IMR-90 (cell line): ENCODE measurements at regions not wholly inside any gene's neighbourhood (a gene's known extent, or its start where the extent isn't known, plus 50 kb on each side); places are given as distances from the start of the nearest gene placed in this dataset.

Experiments used
- ATAC-seq: fragments of 200-7000 bp; cut with Tn5 transposase; 2 replicates; pipeline ENCODE4 v1.9.1; 2020; ENCODE audit warnings: low read depth, mild to moderate bottlenecking, moderate library complexity
- BruUV-seq: library from RNA; stranded (reverse); fragments of 400-500 nt; replicated peaks from 2 replicates; lab custom pipeline; 2021; lab: Mats Ljungman, UMichigan
- CTCF ChIA-PET: fragments of 300-600 bp; formaldehyde crosslinking; extraction: SDS; loops from one replicate; lab custom pipeline; 2021; ENCODE audit warnings: antibody characterized with exemption; lab: Yijun Ruan, JAX
- POLR2A ChIA-PET: fragments of 300-600 bp; sonication (Branson Sonifier 250); formaldehyde crosslinking; loops from one replicate; lab custom pipeline; 2022; ENCODE audit warnings: antibody characterized with exemption; ENCODE audit not compliant: unreplicated experiment; lab: Charles Lee
- DNase-seq: peaks from one replicate; pipeline ENCODE4 v3.0.0; 2013
- H2AFZ ChIP-seq: replicated peaks from 2 replicates; pipeline ENCODE3; 2013; ENCODE audit warnings: low read length, mild to moderate bottlenecking; ENCODE audit not compliant: poor library complexity
- H2AK5ac ChIP-seq: 2 replicates; pipeline ENCODE4 v1.6.1; 2013; ENCODE audit warnings: low read depth, low read length, inconsistent platforms
- H2AK9ac ChIP-seq: replicated peaks from 2 replicates; pipeline ENCODE3; 2013; ENCODE audit warnings: mild to moderate bottlenecking, low read depth, low read length, moderate library complexity; ENCODE audit not compliant: poor library complexity
- H2BK120ac ChIP-seq: 2 replicates; pipeline ENCODE4 v1.6.1; 2013; ENCODE audit warnings: low read depth, low read length, inconsistent platforms
- H2BK15ac ChIP-seq: 3 replicates; pipeline ENCODE4 v1.6.1; 2013; ENCODE audit warnings: low read depth, low read length, inconsistent platforms
- H2BK20ac ChIP-seq: 2 replicates; pipeline ENCODE4 v1.6.1; 2013; ENCODE audit warnings: low read depth, mild to moderate bottlenecking, inconsistent platforms, low read length, moderate library complexity
- H2BK5ac ChIP-seq: 2 replicates; pipeline ENCODE4 v1.6.1; 2013; ENCODE audit warnings: mild to moderate bottlenecking, low read depth, low read length, inconsistent platforms; ENCODE audit not compliant: poor library complexity, severe bottlenecking
- H3K14ac ChIP-seq: replicated peaks from 2 replicates; pipeline ENCODE4 v1.6.1; 2013; ENCODE audit warnings: low read depth, low read length, inconsistent platforms
- H3K18ac ChIP-seq: 2 replicates; pipeline ENCODE4 v1.6.1; 2013; ENCODE audit warnings: low read depth, low read length, control low read depth
- H3K23ac ChIP-seq: 2 replicates; pipeline ENCODE4 v1.6.1; 2013; ENCODE audit warnings: low read depth, low read length, inconsistent platforms
- H3K27ac ChIP-seq: 2 replicates; pipeline ENCODE4 v1.5.1; 2013; ENCODE audit warnings: mild to moderate bottlenecking, control low read depth, low read length; ENCODE audit not compliant: insufficient read depth
- H3K27me3 ChIP-seq: 2 replicates; pipeline ENCODE4 v1.6.1; 2013; ENCODE audit warnings: low read length; ENCODE audit not compliant: control insufficient read depth, insufficient read depth
- H3K36me3 ChIP-seq: 2 replicates; pipeline ENCODE4 v1.6.1; 2013; ENCODE audit warnings: low read length, mixed read lengths; ENCODE audit not compliant: control insufficient read depth, insufficient read depth
- H3K4ac ChIP-seq: 2 replicates; pipeline ENCODE4 v1.6.1; 2013; ENCODE audit warnings: low read depth, low read length, inconsistent platforms
- H3K4me1 ChIP-seq: 2 replicates; pipeline ENCODE4 v1.6.1; 2013; ENCODE audit warnings: low read length, mixed read lengths; ENCODE audit not compliant: control insufficient read depth, insufficient read depth
- H3K4me2 ChIP-seq: 2 replicates; pipeline ENCODE4 v1.6.1; 2013; ENCODE audit warnings: low read depth, mild to moderate bottlenecking, control low read depth, low read length, moderate library complexity
- H3K4me3 ChIP-seq: 2 replicates; pipeline ENCODE4 v1.5.1; 2013; ENCODE audit warnings: low read depth, mild to moderate bottlenecking, control low read depth, low read length, moderate library complexity; ENCODE audit not compliant: insufficient read depth
- H3K56ac ChIP-seq: 2 replicates; pipeline ENCODE4 v1.6.1; 2013; ENCODE audit warnings: low read length, inconsistent platforms; ENCODE audit not compliant: insufficient read depth; ENCODE audit errors: extremely low read depth
- H3K79me1 ChIP-seq, 2 experiments: 2 replicates each; pipeline ENCODE4 v1.6.1; 2013; ENCODE audit warnings: low read length in 2 of 2, inconsistent platforms in 1 of 2, low read depth in 1 of 2
- H3K9ac ChIP-seq: 2 replicates; pipeline ENCODE4 v1.6.1; 2013; ENCODE audit warnings: low read depth, low read length, control low read depth
- H3K9me1 ChIP-seq: 2 replicates; pipeline ENCODE4 v1.6.1; 2013; ENCODE audit warnings: low read length, inconsistent platforms; ENCODE audit not compliant: insufficient read depth
- H3K9me3 ChIP-seq: 2 replicates; pipeline ENCODE4 v1.6.1; 2013; ENCODE audit warnings: low read length; ENCODE audit not compliant: control insufficient read depth, insufficient read depth
- H4K20me1 ChIP-seq: 2 replicates; pipeline ENCODE4 v1.6.1; 2013; ENCODE audit warnings: low read length, inconsistent platforms; ENCODE audit not compliant: insufficient read depth
- H4K5ac ChIP-seq: 2 replicates; pipeline ENCODE4 v1.6.1; 2013; ENCODE audit warnings: mild to moderate bottlenecking, low read depth, low read length, control low read depth
- H4K8ac ChIP-seq, 2 experiments: 2 replicates each; pipeline ENCODE4 v1.6.1; 2013; ENCODE audit warnings: low read depth in 2 of 2, low read length in 2 of 2, control low read depth in 1 of 2, inconsistent platforms in 1 of 2
- H4K91ac ChIP-seq: 2 replicates; pipeline ENCODE4 v1.6.1; 2013; ENCODE audit warnings: low read depth, low read length, inconsistent platforms; ENCODE audit not compliant: insufficient read depth
- BHLHE40 ChIP-seq: fragments of 150-350 bp; IDR thresholded peaks from 2 replicates; pipeline ENCODE4 v1.6.1; 2016; ENCODE audit warnings: mild to moderate bottlenecking, low read depth, low read length
- CEBPB ChIP-seq: IDR thresholded peaks from 2 replicates; pipeline ENCODE4 v1.6.1; 2012; ENCODE audit warnings: low read depth, low read length, improper control_type of control experiment
- CHD1 ChIP-seq: IDR thresholded peaks from 2 replicates; pipeline ENCODE4 v1.6.1; 2012; ENCODE audit warnings: low read depth, low read length, improper control_type of control experiment
- CTCF ChIP-seq: conservative IDR thresholded peaks from 2 replicates; pipeline ENCODE4 v1.5.1; 2012; ENCODE audit warnings: mild to moderate bottlenecking, low read depth, low read length, improper control_type of control experiment
- ELK1 ChIP-seq: fragments of 150-350 bp; IDR thresholded peaks from 2 replicates; pipeline ENCODE4 v1.6.1; 2016; ENCODE audit warnings: low read depth, mild to moderate bottlenecking, low read length, moderate library complexity, borderline replicate concordance
- FOS ChIP-seq: fragments of 150-350 bp; IDR thresholded peaks from 2 replicates; pipeline ENCODE4 v1.6.1; 2016; ENCODE audit warnings: low read depth, low read length
- MAFK ChIP-seq: IDR thresholded peaks from 2 replicates; pipeline ENCODE4 v1.6.1; 2012; ENCODE audit warnings: low read depth, low read length, improper control_type of control experiment
- MAZ ChIP-seq: IDR thresholded peaks from 2 replicates; pipeline ENCODE4 v1.6.1; 2012; ENCODE audit warnings: low read depth, mild to moderate bottlenecking, low read length, improper control_type of control experiment, moderate library complexity, borderline replicate concordance
- MXI1 ChIP-seq: IDR thresholded peaks from 2 replicates; pipeline ENCODE4 v1.6.1; 2012; ENCODE audit warnings: low read depth, mild to moderate bottlenecking, low read length, moderate library complexity, borderline replicate concordance
- NFE2L2 ChIP-seq: fragments of 150-350 bp; IDR thresholded peaks from 2 replicates; pipeline ENCODE4 v1.6.1; 2016; ENCODE audit warnings: low read depth, mild to moderate bottlenecking, low read length
- POLR2A ChIP-seq: IDR thresholded peaks from 2 replicates; pipeline ENCODE4 v1.6.1; 2012; ENCODE audit warnings: mild to moderate bottlenecking, low read depth, low read length
- RAD21 ChIP-seq: IDR thresholded peaks from 2 replicates; pipeline ENCODE4 v1.6.1; 2012; ENCODE audit warnings: low read length, improper control_type of control experiment
- RCOR1 ChIP-seq: IDR thresholded peaks from 2 replicates; pipeline ENCODE4 v1.6.1; 2012; ENCODE audit warnings: mild to moderate bottlenecking, low read length, improper control_type of control experiment; ENCODE audit not compliant: insufficient replicate concordance
- RFX5 ChIP-seq: IDR thresholded peaks from 2 replicates; pipeline ENCODE4 v1.8.0; 2012; ENCODE audit warnings: low read depth, mild to moderate bottlenecking, low read length, moderate library complexity
- SMC3 ChIP-seq: fragments of 150-350 bp; IDR thresholded peaks from 2 replicates; pipeline ENCODE4 v1.6.1; 2016; ENCODE audit warnings: low read depth, mild to moderate bottlenecking, antibody characterized with exemption, low read length, moderate library complexity
- WGBS, 2 experiments: methylation state at CpG; one replicate each; pipeline versions ENCODE4 v1.1.5 to v1.1.7; 2013; ENCODE audit warnings: missing lambda C conversion rate in 2 of 2; ENCODE audit not compliant: insufficient read length in 1 of 2; ENCODE audit errors: extremely low coverage in 2 of 2; 5-methylcytosine and 5-hydroxymethylcytosine counted together
- dilution Hi-C: fragments of 300-500 bp; cut with HindIII; formaldehyde crosslinking; loops from one replicate; pipeline ENCODE4 v1.14.3; 2018; ENCODE audit warnings: low sequenced_read_pairs; ENCODE audit not compliant: unreplicated experiment
- in situ Hi-C: fragments of 300-500 bp; cut with MboI; formaldehyde crosslinking; loops from 3 replicates; pipeline ENCODE4 v1.14.3; 2019; ENCODE audit warnings: low sequenced_read_pairs, inconsistent platforms, mixed read lengths
- intact Hi-C: fragments of 100-400 bp; cut with micrococcal nuclease; formaldehyde crosslinking; loops from 2 replicates; pipeline ENCODE4 v1.10.0; 2022
- TF ChIP-seq, protein P1 (sequence below): fragments of 150-350 bp; IDR thresholded peaks from 2 replicates; pipeline ENCODE4 v1.6.1; 2017; ENCODE audit warnings: mild to moderate bottlenecking, antibody characterized with exemption, low read length, low read depth

- no peak overlapping the region for H3K9ac ChIP-seq
- no peak overlapping the region for H3K14ac ChIP-seq
- dilution Hi-C loops, result no loop called here
- no peaks in the 10 kb centered on the region for H3K9me3 ChIP-seq
- no peak overlapping the region for H3K27ac ChIP-seq
- CTCF ChIA-PET, result no interaction called here
- intact Hi-C loops, result no loop called here
- no peak overlapping the region for H3K18ac ChIP-seq
- H2AK9ac ChIP-seq, result no peak overlapping the region
- H4K20me1 ChIP-seq, result no peaks in the 10 kb centered on the region
- H3K4me1 ChIP-seq, result no peaks in the 10 kb centered on the region
- H2AK5ac ChIP-seq, result no peak overlapping the region
- no peak overlapping the region for H2BK20ac ChIP-seq
- TF ChIP-seq MAZ (no peak), RAD21 (no peak), CTCF (no peak), FOS (no peak), BHLHE40 (no peak), SMC3 (no peak), MAFK (no peak), CEBPB (no peak), POLR2A (no peak), MXI1 (no peak), RFX5 (no peak), ELK1 (no peak), RCOR1 (no peak), NFE2L2 (no peak), CHD1 (no peak)
- TF ChIP-seq, protein P1, sequence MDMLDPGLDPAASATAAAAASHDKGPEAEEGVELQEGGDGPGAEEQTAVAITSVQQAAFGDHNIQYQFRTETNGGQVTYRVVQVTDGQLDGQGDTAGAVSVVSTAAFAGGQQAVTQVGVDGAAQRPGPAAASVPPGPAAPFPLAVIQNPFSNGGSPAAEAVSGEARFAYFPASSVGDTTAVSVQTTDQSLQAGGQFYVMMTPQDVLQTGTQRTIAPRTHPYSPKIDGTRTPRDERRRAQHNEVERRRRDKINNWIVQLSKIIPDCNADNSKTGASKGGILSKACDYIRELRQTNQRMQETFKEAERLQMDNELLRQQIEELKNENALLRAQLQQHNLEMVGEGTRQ, result no peak
- no peak overlapping the region for H4K5ac ChIP-seq
- H3K9me1 ChIP-seq, result no peaks in the 10 kb centered on the region
- H2AFZ ChIP-seq, result no peak overlapping the region
- H3K4ac ChIP-seq, result no peak overlapping the region
- H2BK15ac ChIP-seq, result no peak overlapping the region
- BruUV-seq, result no TSS peak
- H3K23ac ChIP-seq, result no peak overlapping the region
- no peak overlapping the region for H3K56ac ChIP-seq
- H3K4me2 ChIP-seq, result no peak overlapping the region
- ATAC-seq (no peak), DNase-seq (no peak)
- in situ Hi-C loops, result no loop called here
- no peak overlapping the region for H4K8ac ChIP-seq
- H2BK5ac ChIP-seq, result no peak overlapping the region
- no peaks in the 10 kb centered on the region for H3K36me3 ChIP-seq
- no peaks in the 10 kb centered on the region; the same call in 1 of the 2 replicates for H3K27me3 ChIP-seq
- WGBS, 2 experiments, result 60% methylated on average over 2 of the region's 10 CpGs; no CpG with 5 or more reads in 1 of the 2 experiments
- no peaks in the 10 kb centered on the region for H3K79me1 ChIP-seq
- no peak overlapping the region for H4K91ac ChIP-seq
- no peak overlapping the region for H3K4me3 ChIP-seq
- POLR2A ChIA-PET, result no interaction called here
- H2BK120ac ChIP-seq, result no peak overlapping the region
Observed at GRCh38 chr10:125543796-125544195, 139.2 kb downstream of the TEX36 start.
